ENCODE measurements at regions not wholly inside any gene's neighbourhood (a gene's known extent, or its start where the extent isn't known, plus 50 kb on each side); places are given as distances from the start of the nearest gene placed in this dataset.

- DNase-seq, result no peak
- no peaks in the 10 kb centered on the region for H3K9me3 ChIP-seq (ENCODE audit: control insufficient read depth, insufficient read depth, low read length)
- H3K56ac ChIP-seq (ENCODE audit: extremely low read depth, insufficient read depth, low read length), result no peak overlapping the region
- in situ Hi-C loops (cut with MboI; ENCODE audit: low sequenced_read_pairs), result no loop called here
- no peak overlapping the region for H4K5ac ChIP-seq (ENCODE audit: low read depth, low read length)
- H2AK9ac ChIP-seq (replicated peaks; ENCODE audit: low read depth, low read length, poor library complexity), result no peak overlapping the region
- no peak overlapping the region for H3K27ac ChIP-seq (ENCODE audit: insufficient read depth, low read length)
- intact Hi-C loops (cut with micrococcal nuclease), result no loop called here
- no peak overlapping the region for H2BK120ac ChIP-seq (ENCODE audit: low read depth, low read length)
- CTCF ChIA-PET, result interaction anchor here (0.7 to 1.6 kb wide), 2 partner anchors 10 to 20 kb away, joined by 3 read pairs; no protein-coding TSS in a partner anchor
- no peaks in the 10 kb centered on the region for H3K36me3 ChIP-seq (ENCODE audit: control insufficient read depth, insufficient read depth, low read length)
- no peak overlapping the region for H4K8ac ChIP-seq (ENCODE audit: low read depth in 2 of 2, low read length in 2 of 2)
- no peak overlapping the region for H3K14ac ChIP-seq (replicated peaks; ENCODE audit: low read depth, low read length)
- no peaks in the 10 kb centered on the region for H3K4me1 ChIP-seq (ENCODE audit: control insufficient read depth, insufficient read depth, low read length)
- no TSS peak for BruUV-seq (replicated peaks)
- no peak overlapping the region for H3K4me2 ChIP-seq (ENCODE audit: low read depth, low read length)
- POLR2A ChIA-PET (ENCODE audit: unreplicated experiment), result no interaction called here
- H3K27me3 ChIP-seq (ENCODE audit: control insufficient read depth, insufficient read depth, low read length), result no peaks in the 10 kb centered on the region
- no peak overlapping the region for H2BK20ac ChIP-seq (ENCODE audit: low read depth, low read length)
- H3K79me1 ChIP-seq (ENCODE audit: low read depth in 1 of 2, low read length in 2 of 2), result no peaks in the 10 kb centered on the region
- no peak overlapping the region for H3K9ac ChIP-seq (ENCODE audit: low read depth, low read length)
- H3K18ac ChIP-seq (ENCODE audit: low read depth, low read length), result no peak overlapping the region
- TF ChIP-seq USF2 (IDR thresholded peaks at IDR 0.05; ENCODE audit: low read depth, low read length) (no peak), MAZ (IDR thresholded peaks at IDR 0.05; ENCODE audit: borderline replicate concordance, low read depth, low read length) (no peak), POLR2A (IDR thresholded peaks at IDR 0.05; ENCODE audit: low read depth, low read length) (no peak), CHD1 (IDR thresholded peaks at IDR 0.05; ENCODE audit: low read depth, low read length) (no peak), NFE2L2 (IDR thresholded peaks at IDR 0.05; ENCODE audit: low read depth, low read length) (no peak), BHLHE40 (IDR thresholded peaks at IDR 0.05; ENCODE audit: low read depth, low read length) (no peak), CEBPB (IDR thresholded peaks at IDR 0.05; ENCODE audit: low read depth, low read length) (no peak), RAD21 (IDR thresholded peaks at IDR 0.05; ENCODE audit: low read length) (no peak), MXI1 (IDR thresholded peaks at IDR 0.05; ENCODE audit: borderline replicate concordance, low read depth, low read length) (no peak), MAFK (IDR thresholded peaks at IDR 0.05; ENCODE audit: low read depth, low read length) (no peak), FOS (IDR thresholded peaks at IDR 0.05; ENCODE audit: low read depth, low read length) (no peak), ELK1 (IDR thresholded peaks at IDR 0.05; ENCODE audit: borderline replicate concordance, low read depth, low read length) (no peak)
- TF ChIP-seq, protein P1, sequence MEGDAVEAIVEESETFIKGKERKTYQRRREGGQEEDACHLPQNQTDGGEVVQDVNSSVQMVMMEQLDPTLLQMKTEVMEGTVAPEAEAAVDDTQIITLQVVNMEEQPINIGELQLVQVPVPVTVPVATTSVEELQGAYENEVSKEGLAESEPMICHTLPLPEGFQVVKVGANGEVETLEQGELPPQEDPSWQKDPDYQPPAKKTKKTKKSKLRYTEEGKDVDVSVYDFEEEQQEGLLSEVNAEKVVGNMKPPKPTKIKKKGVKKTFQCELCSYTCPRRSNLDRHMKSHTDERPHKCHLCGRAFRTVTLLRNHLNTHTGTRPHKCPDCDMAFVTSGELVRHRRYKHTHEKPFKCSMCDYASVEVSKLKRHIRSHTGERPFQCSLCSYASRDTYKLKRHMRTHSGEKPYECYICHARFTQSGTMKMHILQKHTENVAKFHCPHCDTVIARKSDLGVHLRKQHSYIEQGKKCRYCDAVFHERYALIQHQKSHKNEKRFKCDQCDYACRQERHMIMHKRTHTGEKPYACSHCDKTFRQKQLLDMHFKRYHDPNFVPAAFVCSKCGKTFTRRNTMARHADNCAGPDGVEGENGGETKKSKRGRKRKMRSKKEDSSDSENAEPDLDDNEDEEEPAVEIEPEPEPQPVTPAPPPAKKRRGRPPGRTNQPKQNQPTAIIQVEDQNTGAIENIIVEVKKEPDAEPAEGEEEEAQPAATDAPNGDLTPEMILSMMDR (conservative IDR thresholded peaks at IDR 0.05; ENCODE audit: low read depth, low read length), result no peak
- H3K4ac ChIP-seq (ENCODE audit: low read depth, low read length), result no peak overlapping the region
- no peak overlapping the region for H3K4me3 ChIP-seq (ENCODE audit: insufficient read depth, low read depth, low read length)
- no peak overlapping the region for H3K23ac ChIP-seq (ENCODE audit: low read depth, low read length)
- no peak for ATAC-seq (ENCODE audit: low read depth)
- H2AK5ac ChIP-seq (ENCODE audit: low read depth, low read length), result no peak overlapping the region
- no peak overlapping the region for H4K91ac ChIP-seq (ENCODE audit: insufficient read depth, low read depth, low read length)
- H4K20me1 ChIP-seq (ENCODE audit: insufficient read depth, low read length), result no peaks in the 10 kb centered on the region
- no peaks in the 10 kb centered on the region for H3K9me1 ChIP-seq (ENCODE audit: insufficient read depth, low read length)
- dilution Hi-C loops (cut with HindIII; ENCODE audit: low sequenced_read_pairs, unreplicated experiment), result no loop called here
- no peak overlapping the region for H2BK15ac ChIP-seq (ENCODE audit: low read depth, low read length)
- H2AFZ ChIP-seq (replicated peaks; ENCODE audit: low read length, poor library complexity), result no peak overlapping the region
- no peak overlapping the region for H2BK5ac ChIP-seq (ENCODE audit: low read depth, low read length, poor library complexity, severe bottlenecking)
- no CpG with 5 or more reads among the region's 3 CpGs for WGBS, 2 experiments (ENCODE audit: extremely low coverage in 2 of 2, insufficient read length in 1 of 2)
Measured at GRCh38 chr13:62299988-62300387, 884.3 kb upstream of the PCDH20 start.
